ENCODE measurements at regions not wholly inside any gene's neighbourhood (a gene's known extent, or its start where the extent isn't known, plus 50 kb on each side); places are given as distances from the start of the nearest gene placed in this dataset.

DNA sequence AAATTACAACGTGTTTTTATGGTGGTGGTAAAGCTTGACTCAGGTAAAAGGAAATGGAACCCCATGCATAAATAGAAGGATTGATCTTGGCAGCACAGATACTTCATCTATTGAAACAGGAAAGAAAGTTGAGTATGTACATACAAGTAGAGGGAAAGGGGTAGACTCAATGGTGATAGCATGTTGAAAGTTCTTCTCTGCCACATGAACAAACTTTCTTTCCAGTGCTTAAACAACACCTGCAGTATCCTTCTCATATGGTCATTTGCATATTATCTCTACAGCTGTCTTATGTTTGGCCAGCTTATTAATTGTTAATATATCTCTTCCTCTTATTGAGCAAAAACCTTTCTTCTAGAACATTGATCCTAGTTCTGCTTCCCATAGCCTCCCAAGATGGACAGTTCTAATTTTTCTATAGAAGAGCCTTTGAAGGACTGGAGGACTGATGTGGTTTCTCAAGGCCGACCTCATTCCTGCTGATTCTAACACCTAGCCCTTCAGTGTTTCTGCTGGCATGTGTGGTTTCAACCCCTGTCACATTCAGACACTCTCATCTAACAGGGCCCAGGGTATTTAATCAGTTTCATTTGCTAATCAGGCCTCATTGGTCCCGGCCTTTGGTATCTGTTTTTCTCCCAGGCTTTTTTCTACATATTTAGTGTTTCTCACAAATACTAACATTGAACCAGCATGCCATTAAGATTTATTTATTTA is 108.1 kb upstream of the SPRY1 start:
- Histone ChIP-seq H3K4me1 (ENCODE audit: control insufficient read depth in 5 of 5, insufficient read depth in 5 of 5, low read length in 5 of 5) (peaks cover 0 to 3% (median 0%) of the 10 kb centered on the region in 5 donors), H3K9ac (ENCODE audit: insufficient read depth in 1 of 2, low read length in 2 of 2) (no peak overlapping the region), H3K4me3 (no peak overlapping the region), H3K27ac (ENCODE audit: low read depth in 1 of 2, low read length in 1 of 2) (no peak overlapping the region), H3K9me3 (ENCODE audit: control insufficient read depth in 4 of 4, insufficient read depth in 3 of 4, low read length in 3 of 4) (peaks cover 3 to 20% (median 10%) of the 10 kb centered on the region in 4 donors), H3K36me3 (ENCODE audit: control insufficient read depth in 4 of 4, insufficient read depth in 4 of 4, low read length in 4 of 4) (peaks cover 0 to 2% (median 0%) of the 10 kb centered on the region in 4 donors), H3K27me3 (ENCODE audit: control insufficient read depth in 3 of 3, insufficient read depth in 3 of 3, low read length in 2 of 3) (no peaks in the 10 kb centered on the region)
- TF ChIP-seq, protein P1, sequence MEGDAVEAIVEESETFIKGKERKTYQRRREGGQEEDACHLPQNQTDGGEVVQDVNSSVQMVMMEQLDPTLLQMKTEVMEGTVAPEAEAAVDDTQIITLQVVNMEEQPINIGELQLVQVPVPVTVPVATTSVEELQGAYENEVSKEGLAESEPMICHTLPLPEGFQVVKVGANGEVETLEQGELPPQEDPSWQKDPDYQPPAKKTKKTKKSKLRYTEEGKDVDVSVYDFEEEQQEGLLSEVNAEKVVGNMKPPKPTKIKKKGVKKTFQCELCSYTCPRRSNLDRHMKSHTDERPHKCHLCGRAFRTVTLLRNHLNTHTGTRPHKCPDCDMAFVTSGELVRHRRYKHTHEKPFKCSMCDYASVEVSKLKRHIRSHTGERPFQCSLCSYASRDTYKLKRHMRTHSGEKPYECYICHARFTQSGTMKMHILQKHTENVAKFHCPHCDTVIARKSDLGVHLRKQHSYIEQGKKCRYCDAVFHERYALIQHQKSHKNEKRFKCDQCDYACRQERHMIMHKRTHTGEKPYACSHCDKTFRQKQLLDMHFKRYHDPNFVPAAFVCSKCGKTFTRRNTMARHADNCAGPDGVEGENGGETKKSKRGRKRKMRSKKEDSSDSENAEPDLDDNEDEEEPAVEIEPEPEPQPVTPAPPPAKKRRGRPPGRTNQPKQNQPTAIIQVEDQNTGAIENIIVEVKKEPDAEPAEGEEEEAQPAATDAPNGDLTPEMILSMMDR (IDR thresholded peaks at IDR 0.05; ENCODE audit: control extremely low read depth, extremely low read depth), result no peak
- DNase-seq (no peak), ATAC-seq (ENCODE audit: insufficient read depth, low FRiP score) (no peak)
- 91 to 94% methylated on average over 3 of the region's 3 CpGs for WGBS, 2 donors

DNA sequence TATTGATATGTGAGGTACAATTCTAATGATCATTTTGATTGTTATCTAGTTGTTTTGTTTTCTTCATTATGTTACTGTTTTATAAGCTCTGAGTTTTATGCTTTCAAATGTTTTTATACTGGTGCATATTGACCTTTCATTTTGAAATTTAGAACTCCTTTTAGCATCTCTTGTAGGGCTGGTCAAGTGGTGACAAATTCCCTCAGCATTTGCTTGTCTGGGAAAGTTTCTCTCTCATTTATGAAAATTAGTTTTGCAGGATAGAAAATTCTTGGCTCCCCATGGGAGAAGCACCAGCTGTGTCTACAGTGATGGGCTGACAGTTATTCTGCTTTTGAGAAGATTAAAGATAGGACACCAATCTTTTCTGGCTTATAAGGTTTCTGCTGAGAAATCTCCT is 105.3 kb upstream of the SPRY1 start:
- H3K27me3 ChIP-seq (ENCODE audit: control insufficient read depth in 3 of 3, insufficient read depth in 3 of 3, low read length in 2 of 3), result no peaks in the 10 kb centered on the region
- no peak overlapping the region for H3K4me3 ChIP-seq
- H3K9me3 ChIP-seq (ENCODE audit: control insufficient read depth in 4 of 4, insufficient read depth in 3 of 4, low read length in 3 of 4), result peaks cover 3 to 20% (median 10%) of the 10 kb centered on the region in 4 donors
- no peak overlapping the region for H3K9ac ChIP-seq (ENCODE audit: insufficient read depth in 1 of 2, low read length in 2 of 2)
- TF ChIP-seq, protein P1 (IDR thresholded peaks at IDR 0.05; ENCODE audit: control extremely low read depth, extremely low read depth), result no peak
- no peak overlapping the region for H3K27ac ChIP-seq (ENCODE audit: low read depth in 1 of 2, low read length in 1 of 2)
- no peak for DNase-seq
- no peaks in the 10 kb centered on the region for H3K4me1 ChIP-seq (ENCODE audit: control insufficient read depth in 5 of 5, insufficient read depth in 5 of 5, low read length in 5 of 5)
- peaks cover 0 to 3% (median 0%) of the 10 kb centered on the region in 4 donors for H3K36me3 ChIP-seq (ENCODE audit: control insufficient read depth in 4 of 4, insufficient read depth in 4 of 4, low read length in 4 of 4)
- ATAC-seq (ENCODE audit: insufficient read depth, low FRiP score), result no peak

DNA sequence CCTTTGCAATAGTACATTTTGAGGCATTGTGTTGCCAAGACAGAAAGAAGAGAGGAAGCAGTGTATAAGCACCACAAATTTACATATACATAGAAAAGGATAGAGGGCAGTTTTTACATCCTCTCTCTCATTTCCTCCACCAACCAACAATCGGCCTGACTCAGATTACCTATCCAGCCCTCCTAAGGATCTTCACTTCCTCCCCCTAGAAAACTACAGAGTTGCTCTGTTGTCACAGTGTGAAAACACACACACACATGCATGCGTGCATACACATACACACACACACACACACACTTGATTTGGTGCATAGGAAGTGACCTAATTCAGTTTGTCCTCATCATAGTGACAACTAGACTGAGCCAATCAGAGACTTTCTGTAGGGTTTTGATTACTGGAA is 98.8 kb upstream of the SPRY1 start:
- Histone ChIP-seq H3K9ac (ENCODE audit: insufficient read depth in 1 of 2, low read length in 2 of 2) (no peak overlapping the region), H3K9me3 (ENCODE audit: control insufficient read depth in 4 of 4, insufficient read depth in 3 of 4, low read length in 3 of 4) (peaks cover 0 to 5% (median 2%) of the 10 kb centered on the region in 4 donors), H3K4me3 (no peak overlapping the region), H3K4me1 (ENCODE audit: control insufficient read depth in 5 of 5, insufficient read depth in 5 of 5, low read length in 5 of 5) (peaks cover 0 to 9% (median 2%) of the 10 kb centered on the region in 5 donors), H3K27me3 (ENCODE audit: control insufficient read depth in 3 of 3, insufficient read depth in 3 of 3, low read length in 2 of 3) (no peaks in the 10 kb centered on the region), H3K27ac (ENCODE audit: low read depth in 1 of 2, low read length in 1 of 2) (no peak overlapping the region), H3K36me3 (ENCODE audit: control insufficient read depth in 4 of 4, insufficient read depth in 4 of 4, low read length in 4 of 4) (peaks cover 0 to 3% (median 0%) of the 10 kb centered on the region in 4 donors)
- DNase-seq (no peak), ATAC-seq (ENCODE audit: insufficient read depth, low FRiP score) (no peak)
- 86 to 91% methylated on average over 2 of the region's 2 CpGs for WGBS, 2 donors
- TF ChIP-seq, protein P1 (IDR thresholded peaks at IDR 0.05; ENCODE audit: control extremely low read depth, extremely low read depth), result no peak
